Astrocyte (in vitro differentiated cells and primary cell): ENCODE measurements at regions not wholly inside any gene's neighbourhood (a gene's known extent, or its start where the extent isn't known, plus 50 kb on each side); places are given as distances from the start of the nearest gene placed in this dataset.
"Not testable (repeated sequence)": the region's sequence is repeated elsewhere in the genome, so short reads cannot be mapped to it uniquely, and the experiment has no call there.

Experiments
- DNase-seq: peaks from one replicate; pipeline ENCODE4 v3.0.0-alpha.2; 2010; ENCODE audit warnings: low read depth
- FAIRE-seq: peaks from 2 replicates; lab custom pipeline; 2011; peaks lifted over from hg19 to GRCh38; lab: Jason Lieb, UNC
- H2AFZ ChIP-seq: 2 replicates; pipeline ENCODE4 v1.6.0; 2012; ENCODE audit warnings: low read depth, low read length, inconsistent platforms
- H3K27ac ChIP-seq: 2 replicates; pipeline ENCODE4 v1.5.1; 2011; ENCODE audit warnings: low read depth, low read length, inconsistent platforms
- H3K27me3 ChIP-seq: 2 replicates; pipeline ENCODE4 v1.6.0; 2011; ENCODE audit warnings: low read length, inconsistent platforms; ENCODE audit not compliant: insufficient read depth
- H3K36me3 ChIP-seq: 2 replicates; pipeline ENCODE4 v1.5.1; 2011; ENCODE audit warnings: low read length, inconsistent platforms; ENCODE audit not compliant: insufficient read depth
- H3K4me1 ChIP-seq: 2 replicates; pipeline ENCODE4 v1.5.1; 2011; ENCODE audit warnings: low read length, inconsistent platforms; ENCODE audit not compliant: insufficient read depth
- H3K4me2 ChIP-seq: 2 replicates; pipeline ENCODE4 v1.6.0; 2012; ENCODE audit warnings: low read length, inconsistent platforms
- H3K4me3 ChIP-seq: 2 replicates; pipeline ENCODE4 v1.5.1; 2011; ENCODE audit warnings: low read depth, mild to moderate bottlenecking, low read length, inconsistent platforms; ENCODE audit not compliant: insufficient read depth
- H3K79me2 ChIP-seq: 2 replicates; pipeline ENCODE4 v1.6.0; 2012; ENCODE audit warnings: mild to moderate bottlenecking, low read length, inconsistent platforms; ENCODE audit not compliant: insufficient read depth
- H3K9ac ChIP-seq: 2 replicates; pipeline ENCODE4 v1.6.0; 2012; ENCODE audit warnings: mild to moderate bottlenecking, low read length, inconsistent platforms
- H3K9me3 ChIP-seq: 2 replicates; pipeline ENCODE4 v1.5.1; 2012; ENCODE audit warnings: low read depth, mild to moderate bottlenecking, low read length, inconsistent platforms; ENCODE audit not compliant: insufficient read depth
- H4K20me1 ChIP-seq: 2 replicates; pipeline ENCODE4 v1.6.0; 2012; ENCODE audit warnings: low read length, inconsistent platforms; ENCODE audit not compliant: insufficient read depth
- H3K27ac Mint-ChIP-seq: one replicate; pipeline ENCODE4 v1.8.0; 2021; ENCODE audit warnings: mild to moderate bottlenecking, mixed read lengths; ENCODE audit not compliant: unreplicated experiment
- H3K27me3 Mint-ChIP-seq: one replicate; pipeline ENCODE4 v1.8.0; 2021; ENCODE audit warnings: low read depth, mixed read lengths; ENCODE audit not compliant: unreplicated experiment
- H3K36me3 Mint-ChIP-seq: one replicate; pipeline ENCODE4 v1.8.0; 2021; ENCODE audit warnings: low read depth, mixed read lengths; ENCODE audit not compliant: unreplicated experiment
- H3K4me1 Mint-ChIP-seq: one replicate; pipeline ENCODE4 v1.8.0; 2021; ENCODE audit warnings: low read depth, mixed read lengths; ENCODE audit not compliant: unreplicated experiment
- H3K4me3 Mint-ChIP-seq: one replicate; pipeline ENCODE4 v1.8.0; 2021; ENCODE audit warnings: mild to moderate bottlenecking, moderate library complexity, mixed read lengths; ENCODE audit not compliant: unreplicated experiment
- H3K9me3 Mint-ChIP-seq: one replicate; pipeline ENCODE4 v1.8.0; 2021; ENCODE audit warnings: mild to moderate bottlenecking, mixed read lengths; ENCODE audit not compliant: unreplicated experiment
- EZH2 ChIP-seq: IDR thresholded peaks from 2 replicates; pipeline ENCODE4 v1.6.1; 2012; ENCODE audit warnings: mild to moderate bottlenecking, low read length, inconsistent platforms; ENCODE audit not compliant: insufficient read depth
- TF ChIP-seq, protein P1 (sequence below): IDR thresholded peaks from 2 replicates; pipeline ENCODE4 v1.5.1; 2011; ENCODE audit warnings: low read depth, mild to moderate bottlenecking, inconsistent platforms, low read length, moderate library complexity; ENCODE audit not compliant: insufficient read depth

DNA sequence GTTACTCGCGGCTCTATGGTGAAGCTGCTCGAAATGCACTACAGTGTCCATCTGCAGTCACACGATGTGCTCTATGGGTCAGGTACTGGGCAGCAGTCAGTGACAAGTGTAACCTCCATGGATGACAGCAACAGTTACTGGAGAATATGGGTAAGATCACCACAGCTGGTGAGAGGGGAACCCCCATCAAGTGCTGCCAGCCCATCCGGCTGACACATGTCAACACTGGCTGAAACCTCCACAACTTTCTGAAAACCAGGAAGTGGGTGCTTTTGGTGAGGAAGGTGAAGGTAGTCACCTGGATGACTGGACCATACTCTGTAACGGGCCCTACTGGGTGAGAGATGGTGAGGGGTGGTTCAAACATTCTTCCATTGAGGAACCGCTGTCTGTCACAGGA is 87.4 kb upstream of the C15orf39 start:
- H3K27me3 Mint-ChIP-seq = peaks cover 15% of the 10 kb centered on the region
- H3K36me3 Mint-ChIP-seq = peaks cover 1% of the 10 kb centered on the region

DNA sequence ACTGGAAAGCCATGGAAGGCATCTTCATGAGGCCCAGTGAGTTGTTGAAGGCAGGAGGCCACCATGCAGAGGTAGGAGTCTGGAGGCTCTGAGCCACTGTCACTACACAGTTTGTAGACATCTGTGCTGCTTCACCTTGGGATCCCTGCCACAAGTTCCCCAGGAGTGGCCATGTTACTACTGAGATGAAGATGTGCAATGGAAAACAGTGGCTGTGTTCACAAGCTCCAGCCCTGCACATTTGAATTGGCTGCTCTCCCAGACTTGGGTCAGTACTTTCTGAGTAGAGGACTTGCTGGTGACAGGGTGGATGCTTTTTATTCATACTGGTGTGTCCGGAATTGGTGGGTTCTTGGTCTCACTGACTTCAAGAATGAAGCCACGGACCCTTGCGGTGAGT is 86.9 kb upstream of the C15orf39 start:
- DNase-seq = no peak
- Histone ChIP-seq H3K4me1 (no peaks in the 10 kb centered on the region), H3K9me3 (peaks cover 6% of the 10 kb centered on the region), H3K79me2 (no peaks in the 10 kb centered on the region), H3K4me3 (no peak overlapping the region), H3K36me3 (no peaks in the 10 kb centered on the region), H3K4me2 (no peak overlapping the region), H3K27me3 (no peaks in the 10 kb centered on the region), H2AFZ (no peak overlapping the region), H3K27ac (no peak overlapping the region), H4K20me1 (no peaks in the 10 kb centered on the region), H3K9ac (no peak overlapping the region)
- peaks cover 15% of the 10 kb centered on the region for H3K27me3 Mint-ChIP-seq
- H3K4me1 Mint-ChIP-seq = peaks cover 3% of the 10 kb centered on the region
- H3K4me3 Mint-ChIP-seq = no peak overlapping the region
- peaks cover 1% of the 10 kb centered on the region for H3K36me3 Mint-ChIP-seq
- peaks cover 27% of the 10 kb centered on the region for H3K9me3 Mint-ChIP-seq
- no peak overlapping the region for H3K27ac Mint-ChIP-seq
- TF ChIP-seq EZH2 = no peak
- TF ChIP-seq, protein P1, sequence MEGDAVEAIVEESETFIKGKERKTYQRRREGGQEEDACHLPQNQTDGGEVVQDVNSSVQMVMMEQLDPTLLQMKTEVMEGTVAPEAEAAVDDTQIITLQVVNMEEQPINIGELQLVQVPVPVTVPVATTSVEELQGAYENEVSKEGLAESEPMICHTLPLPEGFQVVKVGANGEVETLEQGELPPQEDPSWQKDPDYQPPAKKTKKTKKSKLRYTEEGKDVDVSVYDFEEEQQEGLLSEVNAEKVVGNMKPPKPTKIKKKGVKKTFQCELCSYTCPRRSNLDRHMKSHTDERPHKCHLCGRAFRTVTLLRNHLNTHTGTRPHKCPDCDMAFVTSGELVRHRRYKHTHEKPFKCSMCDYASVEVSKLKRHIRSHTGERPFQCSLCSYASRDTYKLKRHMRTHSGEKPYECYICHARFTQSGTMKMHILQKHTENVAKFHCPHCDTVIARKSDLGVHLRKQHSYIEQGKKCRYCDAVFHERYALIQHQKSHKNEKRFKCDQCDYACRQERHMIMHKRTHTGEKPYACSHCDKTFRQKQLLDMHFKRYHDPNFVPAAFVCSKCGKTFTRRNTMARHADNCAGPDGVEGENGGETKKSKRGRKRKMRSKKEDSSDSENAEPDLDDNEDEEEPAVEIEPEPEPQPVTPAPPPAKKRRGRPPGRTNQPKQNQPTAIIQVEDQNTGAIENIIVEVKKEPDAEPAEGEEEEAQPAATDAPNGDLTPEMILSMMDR = no peak
- FAIRE-seq = no peak

More for the DNA sequence above, 87.4 kb upstream of the C15orf39 start:
- H3K36me3 ChIP-seq = no peaks in the 10 kb centered on the region
- no peak for FAIRE-seq
- no peak for DNase-seq
- no peaks in the 10 kb centered on the region for H3K27me3 ChIP-seq
- H3K27ac ChIP-seq = no peak overlapping the region
- H4K20me1 ChIP-seq = no peaks in the 10 kb centered on the region
- Mint-ChIP-seq H3K27ac (no peak overlapping the region), H3K9me3 (peaks cover 27% of the 10 kb centered on the region), H3K4me1 (peaks cover 5% of the 10 kb centered on the region), H3K4me3 (no peak overlapping the region)
- TF ChIP-seq, protein P1 = no peak
- TF ChIP-seq EZH2 = no peak
- no peak overlapping the region for H3K9ac ChIP-seq
- H3K79me2 ChIP-seq = no peaks in the 10 kb centered on the region
- no peak overlapping the region for H3K4me3 ChIP-seq
- H3K4me2 ChIP-seq = no peak overlapping the region
- H3K9me3 ChIP-seq = peaks cover 6% of the 10 kb centered on the region
- H2AFZ ChIP-seq = no peak overlapping the region
- H3K4me1 ChIP-seq = peaks cover 2% of the 10 kb centered on the region

DNA sequence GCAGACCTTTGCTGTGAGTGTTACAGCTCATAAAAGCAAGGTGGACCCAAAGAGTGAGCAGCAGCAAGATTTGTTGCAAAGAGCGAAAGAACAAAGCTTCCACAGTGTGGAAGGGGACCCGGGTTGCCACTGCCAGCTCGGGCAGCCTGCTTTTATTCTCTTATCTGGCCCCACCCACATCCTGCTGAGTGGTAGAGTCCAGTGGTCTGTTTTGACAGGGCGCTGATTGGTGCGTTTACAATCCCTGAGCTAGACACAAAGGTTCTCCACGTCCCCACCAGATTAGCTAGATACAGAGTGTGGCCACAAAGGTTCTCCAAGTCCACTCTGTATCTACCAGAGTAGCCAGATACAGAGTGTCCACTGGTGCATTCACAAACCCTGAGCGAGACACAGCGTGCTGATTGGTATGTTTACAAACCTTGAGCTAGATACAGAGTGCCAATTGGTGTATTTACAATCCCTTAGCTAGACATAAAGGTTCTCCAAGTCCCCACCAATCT is 86.2 kb upstream of the C15orf39 start:
- H3K27ac ChIP-seq, H2AFZ ChIP-seq, H3K79me2 ChIP-seq, H3K4me1 ChIP-seq, H3K36me3 Mint-ChIP-seq, H3K9ac ChIP-seq, DNase-seq, H3K4me1 Mint-ChIP-seq, H3K4me3 Mint-ChIP-seq, H3K9me3 ChIP-seq, H4K20me1 ChIP-seq, H3K4me2 ChIP-seq, H3K4me3 ChIP-seq, FAIRE-seq, H3K36me3 ChIP-seq, H3K27me3 ChIP-seq, H3K27ac Mint-ChIP-seq: not testable (repeated sequence)
- Mint-ChIP-seq H3K9me3 (peaks cover 27% of the 10 kb centered on the region), H3K27me3 (peaks cover 13% of the 10 kb centered on the region)

DNA sequence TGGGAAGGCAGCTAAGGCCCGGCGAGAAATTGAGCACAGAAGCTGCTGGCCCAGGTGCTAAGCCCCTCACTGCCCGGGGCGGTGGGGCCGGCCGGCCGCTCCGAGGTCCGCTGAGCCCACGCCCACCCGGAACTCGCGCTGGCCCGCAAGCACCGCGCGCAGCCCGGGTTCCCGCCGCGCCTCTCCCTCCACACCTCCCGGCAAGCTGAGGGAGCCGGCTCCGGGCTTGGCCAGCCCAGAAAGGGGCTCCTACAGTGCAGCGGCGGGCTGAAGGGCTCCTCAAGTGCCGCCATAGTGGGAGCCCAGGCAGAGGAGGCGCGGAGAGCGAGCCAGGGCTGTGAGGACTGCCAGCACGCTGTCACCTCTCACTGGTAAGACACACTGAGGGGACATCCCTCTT is 85.5 kb upstream of the C15orf39 start:
- H3K9me3 ChIP-seq, H3K36me3 Mint-ChIP-seq, H3K79me2 ChIP-seq, H3K27ac ChIP-seq, FAIRE-seq, H3K27ac Mint-ChIP-seq, H3K27me3 Mint-ChIP-seq, H3K4me1 ChIP-seq, H3K4me1 Mint-ChIP-seq, H3K9ac ChIP-seq, H3K27me3 ChIP-seq, H3K4me2 ChIP-seq, H4K20me1 ChIP-seq, H2AFZ ChIP-seq, H3K4me3 Mint-ChIP-seq, H3K4me3 ChIP-seq, DNase-seq, H3K36me3 ChIP-seq: not testable (repeated sequence)
- H3K9me3 Mint-ChIP-seq = peaks cover 28% of the 10 kb centered on the region
